ENCODE measurements at regions not wholly inside any gene's neighbourhood (a gene's known extent, or its start where the extent isn't known, plus 50 kb on each side); places are given as distances from the start of the nearest gene placed in this dataset.

- no peak overlapping the region for H3K9ac ChIP-seq (ENCODE audit: low read length)
- H4K20me1 ChIP-seq (ENCODE audit: insufficient read depth), result no peaks in the 10 kb centered on the region
- H3K9me2 ChIP-seq (ENCODE audit: insufficient read depth), result no peaks in the 10 kb centered on the region
- POLR2A ChIA-PET, result no interaction called here
- H3K27ac ChIP-seq (ENCODE audit: low read depth, low read length), result no peak overlapping the region
- H3K27me3 ChIP-seq (ENCODE audit: insufficient read depth, low read length), result no peaks in the 10 kb centered on the region
- H3K4me1 ChIP-seq (ENCODE audit: control insufficient read depth in 1 of 2, insufficient read depth in 2 of 2, low read length in 2 of 2), result no peaks in the 10 kb centered on the region
- DNase-seq (ENCODE audit: low read depth, low spot score) (no peak), ATAC-seq (no peak)
- CTCF ChIA-PET, result no interaction called here
- no peaks in the 10 kb centered on the region for H3K36me3 ChIP-seq (ENCODE audit: control insufficient read depth in 1 of 2, insufficient read depth in 2 of 2, low read length in 2 of 2)
- RAD21 ChIA-PET (ENCODE audit: low non-redundant PET in 1 of 2, low total read pairs in 2 of 2, uncharacterized antibody in 2 of 2, unreplicated experiment in 2 of 2), result no interaction called here
- H3K4me2 ChIP-seq (ENCODE audit: low read length), result no peak overlapping the region
- BruUV-seq (replicated peaks), result no TSS peak
- H3K9me3 ChIP-seq (ENCODE audit: control insufficient read depth in 1 of 2, insufficient read depth in 1 of 2, low read depth in 1 of 2, low read length in 2 of 2), result no peaks in the 10 kb centered on the region
- no peak for TF ChIP-seq YY1 (IDR thresholded peaks at IDR 0.05; ENCODE audit: extremely low read depth, insufficient replicate concordance, low read depth, low read length)
- no peak for TF ChIP-seq POLR2A (IDR thresholded peaks at IDR 0.05; ENCODE audit: borderline replicate concordance, extremely low read depth, insufficient read depth, insufficient read length)
- no peak for TF ChIP-seq EZH2 (IDR thresholded peaks at IDR 0.05)
- TF ChIP-seq SP1 (IDR thresholded peaks at IDR 0.05; ENCODE audit: low read depth), result no peak
- no peak overlapping the region for H2AFZ ChIP-seq (ENCODE audit: low read depth, low read length, poor library complexity, severe bottlenecking)
- no peak overlapping the region for H3K4me3 ChIP-seq (replicated peaks in 1 of 2; ENCODE audit: low read depth in 1 of 2, low read length in 2 of 2)
- H3K79me2 ChIP-seq (ENCODE audit: insufficient read depth, low read length), result no peaks in the 10 kb centered on the region
- intact Hi-C loops (cut with micrococcal nuclease), result no loop called here
Measured at GRCh38 chr5:173438951-173439350, 110.7 kb upstream of the STC2 start.

- H4K20me1 ChIP-seq (ENCODE audit: insufficient read depth), result no peaks in the 10 kb centered on the region
- TF ChIP-seq SP1 (IDR thresholded peaks at IDR 0.05; ENCODE audit: low read depth), result no peak
- no peak for TF ChIP-seq TCF7L2 (IDR thresholded peaks at IDR 0.05; ENCODE audit: borderline replicate concordance, extremely low read depth, insufficient read depth, insufficient read length)
- no peak for TF ChIP-seq ZFX (IDR thresholded peaks at IDR 0.05)
- TF ChIP-seq YY1 (IDR thresholded peaks at IDR 0.05; ENCODE audit: extremely low read depth, insufficient replicate concordance, low read depth, low read length), result no peak
- no peak for TF ChIP-seq FOSL1 (IDR thresholded peaks at IDR 0.05; ENCODE audit: low read depth)
- no peak overlapping the region for H3K4me3 ChIP-seq (replicated peaks in 1 of 2; ENCODE audit: low read depth in 1 of 2, low read length in 2 of 2)
- RAD21 ChIA-PET (ENCODE audit: low non-redundant PET in 1 of 2, low total read pairs in 2 of 2, uncharacterized antibody in 2 of 2, unreplicated experiment in 2 of 2), result no interaction called here
- H3K9me2 ChIP-seq (ENCODE audit: insufficient read depth), result no peaks in the 10 kb centered on the region
- no peak overlapping the region for H2AFZ ChIP-seq (ENCODE audit: low read depth, low read length, poor library complexity, severe bottlenecking)
- BruUV-seq (replicated peaks), result no TSS peak
- no peaks in the 10 kb centered on the region for H3K9me3 ChIP-seq (ENCODE audit: control insufficient read depth in 1 of 2, insufficient read depth in 1 of 2, low read depth in 1 of 2, low read length in 2 of 2)
- no peaks in the 10 kb centered on the region for H3K27me3 ChIP-seq (ENCODE audit: insufficient read depth, low read length)
- intact Hi-C loops (cut with micrococcal nuclease), result no loop called here
- no peak overlapping the region for H3K27ac ChIP-seq (ENCODE audit: low read depth, low read length)
- no peak overlapping the region for H3K9ac ChIP-seq (ENCODE audit: low read length)
- H3K79me2 ChIP-seq (ENCODE audit: insufficient read depth, low read length), result no peaks in the 10 kb centered on the region
- H3K4me1 ChIP-seq (ENCODE audit: control insufficient read depth in 1 of 2, insufficient read depth in 2 of 2, low read length in 2 of 2), result no peaks in the 10 kb centered on the region
- no peaks in the 10 kb centered on the region for H3K36me3 ChIP-seq (ENCODE audit: control insufficient read depth in 1 of 2, insufficient read depth in 2 of 2, low read length in 2 of 2)
- H3K4me2 ChIP-seq (ENCODE audit: low read length), result no peak overlapping the region
- POLR2A ChIA-PET, result no interaction called here
- DNase-seq (ENCODE audit: low read depth, low spot score) (no peak), ATAC-seq (no peak)
- CTCF ChIA-PET, result interaction anchor here (1.3 kb wide), 1 partner anchor 17 kb away, joined by 4 read pairs; no protein-coding TSS in a partner anchor
Measured at GRCh38 chr5:173435447-173435846, 107.2 kb upstream of the STC2 start.

Data from HCT116 (cell line).